ENCODE measurements at regions not wholly inside any gene's neighbourhood (a gene's known extent, or its start where the extent isn't known, plus 50 kb on each side); places are given as distances from the start of the nearest gene placed in this dataset.

DNA sequence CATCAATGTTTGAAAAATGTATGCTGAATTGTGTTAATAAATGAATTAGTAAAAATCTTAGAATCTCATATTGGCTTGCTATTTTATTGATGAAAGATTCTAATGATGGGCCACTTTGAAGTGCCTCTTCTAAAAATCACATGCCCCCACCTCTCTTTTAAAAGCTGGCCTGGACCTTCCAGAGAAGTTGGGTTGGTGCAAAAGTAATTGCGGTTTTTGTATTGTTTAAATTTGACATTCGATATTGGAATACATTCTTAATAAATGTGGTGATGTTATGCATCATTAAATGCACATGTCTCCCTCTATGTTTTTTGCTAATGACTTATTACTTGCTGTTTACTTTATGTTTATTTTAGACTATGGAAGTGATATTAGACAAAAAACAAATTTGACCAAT, 314.6 kb upstream of the C16orf82 start:
- no peak for DNase-seq (ENCODE audit: extremely low read depth in 1 of 4, low spot score in 3 of 4)
- ChIA-PET CTCF (ENCODE audit: low intra/inter-chr PET ratio) (no interaction called here), POLR2A (no interaction called here)
- intact Hi-C loops (cut with micrococcal nuclease), result no loop called here
- peaks cover 0 to 5% of the 10 kb centered on the region in 2 experiments; a peak in 2 of 5 replicates for H3K27me3 ChIP-seq (ENCODE audit: control insufficient read depth in 2 of 2, insufficient read depth in 2 of 2, low read length in 2 of 2)
- H3K9me3 ChIP-seq (replicated peaks; ENCODE audit: control insufficient read depth, insufficient read depth, low read depth, low read length), result no peaks in the 10 kb centered on the region
- no peaks in the 10 kb centered on the region for H4K20me1 ChIP-seq (replicated peaks; ENCODE audit: control insufficient read depth, insufficient read depth, low read length)
- in situ Hi-C loops (cut with MboI), result no loop called here
- H3K9me1 ChIP-seq (ENCODE audit: control insufficient read depth, insufficient read depth, low read length), result no peaks in the 10 kb centered on the region
- no peak overlapping the region for H3K27ac ChIP-seq (ENCODE audit: extremely low read depth, low read depth, low read length)
- no TSS peak for BruUV-seq (replicated peaks)
- no peaks in the 10 kb centered on the region for H3K36me3 ChIP-seq (ENCODE audit: control insufficient read depth, insufficient read depth, low read length)
- ATAC-seq, result no peak
- no peak overlapping the region for H2AFZ ChIP-seq (ENCODE audit: low read depth, low read length)
- no peak for TF ChIP-seq TAF7 (tag; IDR thresholded peaks at IDR 0.05)
- no peak for TF ChIP-seq TCF3 (CRISPR knock-in tag; IDR thresholded peaks at IDR 0.05)
- TF ChIP-seq PCBP1 (IDR thresholded peaks at IDR 0.05; ENCODE audit: low read depth, low read length, poor library complexity, severe bottlenecking), result no peak
- TF ChIP-seq, protein P1, sequence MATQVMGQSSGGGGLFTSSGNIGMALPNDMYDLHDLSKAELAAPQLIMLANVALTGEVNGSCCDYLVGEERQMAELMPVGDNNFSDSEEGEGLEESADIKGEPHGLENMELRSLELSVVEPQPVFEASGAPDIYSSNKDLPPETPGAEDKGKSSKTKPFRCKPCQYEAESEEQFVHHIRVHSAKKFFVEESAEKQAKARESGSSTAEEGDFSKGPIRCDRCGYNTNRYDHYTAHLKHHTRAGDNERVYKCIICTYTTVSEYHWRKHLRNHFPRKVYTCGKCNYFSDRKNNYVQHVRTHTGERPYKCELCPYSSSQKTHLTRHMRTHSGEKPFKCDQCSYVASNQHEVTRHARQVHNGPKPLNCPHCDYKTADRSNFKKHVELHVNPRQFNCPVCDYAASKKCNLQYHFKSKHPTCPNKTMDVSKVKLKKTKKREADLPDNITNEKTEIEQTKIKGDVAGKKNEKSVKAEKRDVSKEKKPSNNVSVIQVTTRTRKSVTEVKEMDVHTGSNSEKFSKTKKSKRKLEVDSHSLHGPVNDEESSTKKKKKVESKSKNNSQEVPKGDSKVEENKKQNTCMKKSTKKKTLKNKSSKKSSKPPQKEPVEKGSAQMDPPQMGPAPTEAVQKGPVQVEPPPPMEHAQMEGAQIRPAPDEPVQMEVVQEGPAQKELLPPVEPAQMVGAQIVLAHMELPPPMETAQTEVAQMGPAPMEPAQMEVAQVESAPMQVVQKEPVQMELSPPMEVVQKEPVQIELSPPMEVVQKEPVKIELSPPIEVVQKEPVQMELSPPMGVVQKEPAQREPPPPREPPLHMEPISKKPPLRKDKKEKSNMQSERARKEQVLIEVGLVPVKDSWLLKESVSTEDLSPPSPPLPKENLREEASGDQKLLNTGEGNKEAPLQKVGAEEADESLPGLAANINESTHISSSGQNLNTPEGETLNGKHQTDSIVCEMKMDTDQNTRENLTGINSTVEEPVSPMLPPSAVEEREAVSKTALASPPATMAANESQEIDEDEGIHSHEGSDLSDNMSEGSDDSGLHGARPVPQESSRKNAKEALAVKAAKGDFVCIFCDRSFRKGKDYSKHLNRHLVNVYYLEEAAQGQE (IDR thresholded peaks at IDR 0.05; ENCODE audit: borderline replicate concordance), result no peak
- TF ChIP-seq, protein P1 (CRISPR knock-in tag; IDR thresholded peaks at IDR 0.05; ENCODE audit: low read depth), result no peak
- TF ChIP-seq COPS2 (conservative IDR thresholded peaks at IDR 0.05), result no peak
- TF ChIP-seq DPF2 (IDR thresholded peaks at IDR 0.05), result no peak
- no peak for TF ChIP-seq FOXJ2 (tag; IDR thresholded peaks at IDR 0.05)
- TF ChIP-seq, protein P2, sequence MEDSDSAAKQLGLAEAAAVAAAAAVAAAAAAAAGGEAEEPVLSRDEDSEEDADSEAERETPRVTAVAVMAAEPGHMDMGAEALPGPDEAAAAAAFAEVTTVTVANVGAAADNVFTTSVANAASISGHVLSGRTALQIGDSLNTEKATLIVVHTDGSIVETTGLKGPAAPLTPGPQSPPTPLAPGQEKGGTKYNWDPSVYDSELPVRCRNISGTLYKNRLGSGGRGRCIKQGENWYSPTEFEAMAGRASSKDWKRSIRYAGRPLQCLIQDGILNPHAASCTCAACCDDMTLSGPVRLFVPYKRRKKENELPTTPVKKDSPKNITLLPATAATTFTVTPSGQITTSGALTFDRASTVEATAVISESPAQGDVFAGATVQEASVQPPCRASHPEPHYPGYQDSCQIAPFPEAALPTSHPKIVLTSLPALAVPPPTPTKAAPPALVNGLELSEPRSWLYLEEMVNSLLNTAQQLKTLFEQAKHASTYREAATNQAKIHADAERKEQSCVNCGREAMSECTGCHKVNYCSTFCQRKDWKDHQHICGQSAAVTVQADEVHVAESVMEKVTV (CRISPR knock-in tag; IDR thresholded peaks at IDR 0.05), result no peak
- TF ChIP-seq TARDBP (IDR thresholded peaks at IDR 0.05), result no peak
- TF ChIP-seq KDM2B (CRISPR knock-in tag; IDR thresholded peaks at IDR 0.05), result no peak
- TF ChIP-seq, protein P3, sequence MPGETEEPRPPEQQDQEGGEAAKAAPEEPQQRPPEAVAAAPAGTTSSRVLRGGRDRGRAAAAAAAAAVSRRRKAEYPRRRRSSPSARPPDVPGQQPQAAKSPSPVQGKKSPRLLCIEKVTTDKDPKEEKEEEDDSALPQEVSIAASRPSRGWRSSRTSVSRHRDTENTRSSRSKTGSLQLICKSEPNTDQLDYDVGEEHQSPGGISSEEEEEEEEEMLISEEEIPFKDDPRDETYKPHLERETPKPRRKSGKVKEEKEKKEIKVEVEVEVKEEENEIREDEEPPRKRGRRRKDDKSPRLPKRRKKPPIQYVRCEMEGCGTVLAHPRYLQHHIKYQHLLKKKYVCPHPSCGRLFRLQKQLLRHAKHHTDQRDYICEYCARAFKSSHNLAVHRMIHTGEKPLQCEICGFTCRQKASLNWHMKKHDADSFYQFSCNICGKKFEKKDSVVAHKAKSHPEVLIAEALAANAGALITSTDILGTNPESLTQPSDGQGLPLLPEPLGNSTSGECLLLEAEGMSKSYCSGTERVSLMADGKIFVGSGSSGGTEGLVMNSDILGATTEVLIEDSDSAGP (CRISPR knock-in tag; IDR thresholded peaks at IDR 0.05), result no peak
- no peak overlapping the region for H3K4me2 ChIP-seq (ENCODE audit: insufficient read depth, low read length)
- WGBS (ENCODE audit: insufficient coverage, low coverage, missing lambda C conversion rate), result 0% methylated on average over 2 of the region's 2 CpGs
- no peak for FAIRE-seq
- no peaks in the 10 kb centered on the region for H3K4me1 ChIP-seq (replicated peaks in 1 of 2; ENCODE audit: control insufficient read depth in 2 of 2, insufficient read depth in 2 of 2, low read length in 2 of 2)
- H3K4me3 ChIP-seq, result no peak overlapping the region
- H3K79me2 ChIP-seq (ENCODE audit: control insufficient read depth, insufficient read depth, low read length), result no peaks in the 10 kb centered on the region
- H3K9ac ChIP-seq (ENCODE audit: insufficient read depth in 1 of 2, low read depth in 2 of 2, low read length in 2 of 2), result no peak overlapping the region
